Stomach (tissue), 8 donors: ENCODE measurements at regions not wholly inside any gene's neighbourhood (a gene's known extent, or its start where the extent isn't known, plus 50 kb on each side); places are given as distances from the start of the nearest gene placed in this dataset.

Experiments used
- DNase-seq, 2 donors: peaks; one replicate each; pipeline versions ENCODE4 v3.0.0 to v3.0.0-alpha.2; 2013 to 2019
- H3K27ac ChIP-seq, 5 donors: fragments of 200-600 bp in 4 of 5; sonication (generic) in 4 of 5; one replicate each; pipeline ENCODE4 v1.5.1; 2013 to 2019; ENCODE audit warnings: mild to moderate bottlenecking in 1 of 5, moderate library complexity in 1 of 5
- H3K27me3 ChIP-seq, 3 donors: fragments of 200-600 bp; sonication (generic); one replicate each; pipeline ENCODE4 v1.5.1; 2017 to 2019; ENCODE audit warnings: mixed run types in 1 of 3
- H3K36me3 ChIP-seq, 4 donors: fragments of 200-600 bp; sonication (generic); 1 replicate in 3 of 4; 2 replicates in 1 of 4; pipeline ENCODE4 v1.5.1; 2016 to 2019
- H3K4me1 ChIP-seq, 4 donors: fragments of 200-600 bp; sonication (generic); one replicate each; pipeline ENCODE4 v1.5.1; 2016 to 2019
- H3K4me3 ChIP-seq, 4 donors: fragments of 200-600 bp; sonication (generic) in 3 of 4; one replicate each; pipeline ENCODE4 v1.5.1; 2016 to 2019; ENCODE audit warnings: mild to moderate bottlenecking in 1 of 4
- H3K9me3 ChIP-seq, 4 donors: fragments of 200-600 bp; sonication (generic); one replicate each; pipeline ENCODE4 v1.5.1; 2016 to 2019
- CTCF ChIP-seq, 7 experiments: fragments of 450-650 bp in 4 of 7; fragments of 200-600 bp in 3 of 7; sonication (generic) in 3 of 7; IDR thresholded peaks; one replicate each; pipeline ENCODE4 v1.5.1; 2016 to 2019; ENCODE audit warnings: antibody characterized with exemption in 7 of 7, control low read depth in 2 of 7, mild to moderate bottlenecking in 1 of 7
- EP300 ChIP-seq: sonication (generic); formaldehyde crosslinking; IDR thresholded peaks from one replicate; pipeline ENCODE4 v1.6.1; 2017; ENCODE audit warnings: antibody characterized with exemption
- POLR2A ChIP-seq, 4 donors: fragments of 450-650 bp; IDR thresholded peaks; one replicate each; pipeline ENCODE4 v1.6.1; 2016; ENCODE audit warnings: antibody characterized with exemption in 4 of 4, control low read depth in 2 of 4, mild to moderate bottlenecking in 1 of 4, moderate library complexity in 1 of 4
- POLR2AphosphoS5 ChIP-seq, 3 donors: sonication (generic); formaldehyde crosslinking; IDR thresholded peaks; one replicate each; pipeline ENCODE4 v1.6.1; 2016; ENCODE audit warnings: antibody characterized with exemption in 3 of 3
- WGBS, 5 donors: extraction: QIAGEN DNeasy Blood & Tissue Kit in 3 of 5; methylation state at CpG; one replicate each; pipeline versions ENCODE4 v1.1.5 to v1.1.7; 2013 to 2018; 5-methylcytosine and 5-hydroxymethylcytosine counted together
- intact Hi-C: fragments of 100-400 bp; cut with DNase I; formaldehyde crosslinking; loops from one replicate; pipeline ENCODE4 v1.15.1; 2023; ENCODE audit warnings: low total_unique reads
- donor health status: healthy with polysubstance abuse.
- donor health status: Bipolar disorder and iron deficiency.
- donor health status: healthy.

DNA sequence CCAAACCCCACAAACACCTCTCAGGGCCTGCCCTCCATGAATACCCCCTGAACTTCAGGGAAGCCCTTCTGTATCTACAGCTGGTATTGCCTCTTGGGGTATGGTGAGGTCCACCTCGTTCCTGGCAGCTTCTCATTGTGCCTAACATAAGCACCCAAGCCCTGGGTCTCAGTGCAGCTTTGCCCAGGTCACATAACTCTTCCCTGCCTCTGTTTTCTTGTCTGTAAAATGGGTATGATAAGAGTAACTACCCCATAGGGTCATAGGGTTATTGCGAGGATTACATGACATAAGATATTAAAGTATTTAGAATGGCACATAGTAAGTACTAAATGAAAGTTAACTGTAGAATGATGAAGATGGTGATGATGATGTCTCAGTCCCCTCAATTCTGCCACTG, 190.0 kb upstream of the PWP1 start:
- Histone ChIP-seq H3K36me3 (no peaks in the 10 kb centered on the region), H3K9me3 (no peaks in the 10 kb centered on the region), H3K27ac (no peak overlapping the region), H3K27me3 (peaks cover 0 to 17% (median 0%) of the 10 kb centered on the region in 3 donors), H3K4me1 (no peaks in the 10 kb centered on the region), H3K4me3 (no peak overlapping the region)
- no peak for DNase-seq
- TF ChIP-seq CTCF (IDR thresholded peaks at IDR 0.05) (no peak), POLR2AphosphoS5 (IDR thresholded peaks at IDR 0.05) (no peak), EP300 (no peak), POLR2A (IDR thresholded peaks at IDR 0.05) (no peak)
- 75 to 84% (median 79%) methylated on average over 2 of the region's 2 CpGs for WGBS, 5 donors
- intact Hi-C loops: no loop called here

DNA sequence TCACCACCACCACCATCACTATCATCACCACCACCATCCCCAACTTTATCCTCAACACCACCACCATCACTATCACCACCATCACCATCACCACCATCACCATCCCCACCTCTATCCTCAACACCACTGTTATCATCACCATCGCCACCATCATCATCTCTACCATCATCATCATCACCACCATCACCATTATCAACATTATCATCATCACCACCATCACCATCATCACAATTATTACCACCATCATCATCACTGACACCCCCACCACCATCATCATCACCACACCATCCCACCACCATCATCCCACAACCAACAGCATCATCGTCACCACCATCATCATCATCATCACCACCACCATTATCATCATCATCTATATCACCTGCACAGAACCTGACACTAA, 188.4 kb upstream of the PWP1 start:
- 92 to 99% (median 94%) methylated on average over 2 of the region's 2 CpGs for WGBS, 5 donors
- no peak for DNase-seq

GRCh38 chr12:107500307-107500706, 185.3 kb upstream of the PWP1 start:
- TF ChIP-seq CTCF (IDR thresholded peaks at IDR 0.05) (no peak), EP300 (no peak), POLR2A (IDR thresholded peaks at IDR 0.05) (no peak), POLR2AphosphoS5 (IDR thresholded peaks at IDR 0.05) (no peak)
- no peak for DNase-seq
- Histone ChIP-seq H3K9me3 (no peaks in the 10 kb centered on the region), H3K4me3 (no peak overlapping the region), H3K27ac (no peak overlapping the region), H3K4me1 (peaks cover 0 to 8% (median 0%) of the 10 kb centered on the region in 4 donors), H3K27me3 (peaks cover 0 to 5% (median 0%) of the 10 kb centered on the region in 3 donors), H3K36me3 (no peaks in the 10 kb centered on the region)
- intact Hi-C loops: no loop called here
- 67 to 78% (median 73%) methylated on average over 6 of the region's 6 CpGs for WGBS, 5 donors

More for the DNA sequence above, 188.4 kb upstream of the PWP1 start:
- Histone ChIP-seq H3K36me3 (no peaks in the 10 kb centered on the region), H3K9me3 (no peaks in the 10 kb centered on the region), H3K27me3 (peaks cover 0 to 6% (median 0%) of the 10 kb centered on the region in 3 donors), H3K27ac (no peak overlapping the region), H3K4me3 (no peak overlapping the region), H3K4me1 (no peaks in the 10 kb centered on the region)
- intact Hi-C loops: no loop called here
- no peak for TF ChIP-seq CTCF (IDR thresholded peaks at IDR 0.05)
- TF ChIP-seq POLR2A (IDR thresholded peaks at IDR 0.05): no peak
- no peak for TF ChIP-seq POLR2AphosphoS5 (IDR thresholded peaks at IDR 0.05)
- no peak for TF ChIP-seq EP300

GRCh38 chr12:107501681-107502080, 183.9 kb upstream of the PWP1 start:
- WGBS, 5 donors: 78 to 86% (median 82%) methylated on average over 4 of the region's 4 CpGs
- Histone ChIP-seq H3K9me3 (no peaks in the 10 kb centered on the region), H3K4me3 (no peak overlapping the region), H3K27ac (no peak overlapping the region), H3K27me3 (peaks cover 0 to 5% (median 0%) of the 10 kb centered on the region in 3 donors), H3K36me3 (no peaks in the 10 kb centered on the region), H3K4me1 (peaks cover 0 to 8% (median 0%) of the 10 kb centered on the region in 4 donors)
- no peak for DNase-seq
- TF ChIP-seq POLR2AphosphoS5 (IDR thresholded peaks at IDR 0.05): no peak
- no peak for TF ChIP-seq EP300
- TF ChIP-seq POLR2A (IDR thresholded peaks at IDR 0.05): no peak
- no peak for TF ChIP-seq CTCF (IDR thresholded peaks at IDR 0.05)
- intact Hi-C loops: no loop called here
